Astrocyte of the spinal cord (primary cell): ENCODE measurements at regions not wholly inside any gene's neighbourhood (a gene's known extent, or its start where the extent isn't known, plus 50 kb on each side); places are given as distances from the start of the nearest gene placed in this dataset.
"Not testable (repeated sequence)": the region's sequence is repeated elsewhere in the genome, so short reads cannot be mapped to it uniquely, and the experiment has no call there.

Source experiments
- DNase-seq: peaks from one replicate; pipeline ENCODE4 v3.0.0; 2011; ENCODE audit warnings: low read depth, low spot score
- H3K4me3 ChIP-seq: 2 replicates; pipeline ENCODE4 v1.5.1; 2011; ENCODE audit warnings: low read depth, mild to moderate bottlenecking, low read length, moderate library complexity
- CTCF ChIP-seq: IDR thresholded peaks from 2 replicates; pipeline ENCODE4 v1.5.1; 2012; ENCODE audit warnings: low read depth, mild to moderate bottlenecking, low read length, inconsistent platforms
- in situ Hi-C: cut with HindIII; loops from 2 replicates; pipeline ENCODE4 v1.10.0; 2017; ENCODE audit warnings: low sequenced_read_pairs

DNA sequence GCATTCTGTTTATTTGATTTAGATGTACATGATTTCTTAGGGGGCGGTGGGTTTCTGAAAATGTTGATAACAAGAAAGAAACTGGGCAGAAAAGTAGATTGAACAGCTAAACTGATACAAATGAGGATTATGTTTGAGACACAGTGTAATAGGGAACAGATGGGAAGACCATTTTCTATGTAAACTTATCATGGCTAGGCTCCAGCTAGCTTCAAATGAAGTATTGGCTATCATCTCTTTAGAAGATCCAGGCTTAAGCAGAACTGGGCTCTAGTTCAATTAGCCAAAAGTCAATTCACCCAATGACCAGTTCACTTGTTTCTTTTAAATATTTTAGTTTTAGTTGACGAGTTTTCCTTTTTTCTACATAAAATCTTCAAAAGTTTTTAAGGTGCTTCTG is 639.5 kb downstream of the ANKRD7 start:
- DNase-seq = no peak
- TF ChIP-seq CTCF = no peak
- in situ Hi-C loops = no loop called here
- no peak overlapping the region for H3K4me3 ChIP-seq

- no peak overlapping the region for H3K4me3 ChIP-seq
- in situ Hi-C loops = no loop called here
- no peak for TF ChIP-seq CTCF
- DNase-seq = no peak
Measured at GRCh38 chr7:118867860-118868259, 643.4 kb downstream of the ANKRD7 start.

- DNase-seq, in situ Hi-C loops, H3K4me3 ChIP-seq: not testable (repeated sequence)
Measured at GRCh38 chr7:118869141-118869540, 644.6 kb downstream of the ANKRD7 start.

GRCh38 chr7:118870187-118870586 is 645.7 kb downstream of the ANKRD7 start:
- no peak for DNase-seq
- H3K4me3 ChIP-seq = no peak overlapping the region
- in situ Hi-C loops = no loop called here
- peak; percentile 41 for TF ChIP-seq CTCF

GRCh38 chr7:118872568-118872967 is 648.1 kb downstream of the ANKRD7 start:
- in situ Hi-C loops = no loop called here
- H3K4me3 ChIP-seq = no peak overlapping the region
- no peak for TF ChIP-seq CTCF
- peak; percentile 16 for DNase-seq

- DNase-seq = no peak
- in situ Hi-C loops = no loop called here
- H3K4me3 ChIP-seq = no peak overlapping the region
- no peak for TF ChIP-seq CTCF
Measured at GRCh38 chr7:118877187-118877586, 652.7 kb downstream of the ANKRD7 start.

DNA sequence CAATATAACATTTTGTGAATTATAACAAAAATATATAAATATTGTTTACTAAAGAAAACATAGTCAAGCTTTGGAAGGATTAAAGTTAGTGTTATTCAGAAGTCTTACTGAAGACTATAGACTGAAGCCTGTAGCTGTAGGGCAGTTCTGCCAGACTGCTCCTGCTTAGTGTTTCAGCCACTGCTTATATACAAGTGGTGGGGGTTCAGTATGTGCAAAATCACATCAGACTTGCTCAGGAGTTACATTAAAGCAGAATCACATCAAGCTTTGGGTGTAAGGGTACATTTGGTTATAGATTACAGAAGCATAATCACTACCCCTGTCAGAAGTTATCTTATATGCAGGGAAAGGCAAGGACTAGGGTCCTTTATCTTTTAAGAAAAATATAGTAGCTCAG is 653.8 kb downstream of the ANKRD7 start:
- H3K4me3 ChIP-seq = no peak overlapping the region
- in situ Hi-C loops = no loop called here
- no peak for DNase-seq
- no peak for TF ChIP-seq CTCF
